ENCODE measurements at regions not wholly inside any gene's neighbourhood (a gene's known extent, or its start where the extent isn't known, plus 50 kb on each side); places are given as distances from the start of the nearest gene placed in this dataset.
A peak's percentile ranks its signal among the peaks of the same experiment; 100 is the strongest.

- DNase-seq (ENCODE audit: low spot score), result no peak
- Histone ChIP-seq H3K9me3 (no peaks in the 10 kb centered on the region), H3K4me3 (no peak overlapping the region), H3K27me3 (no peaks in the 10 kb centered on the region), H3K36me3 (no peaks in the 10 kb centered on the region), H3K27ac (no peak overlapping the region), H3K4me1 (no peaks in the 10 kb centered on the region)
- TF ChIP-seq, protein P1, sequence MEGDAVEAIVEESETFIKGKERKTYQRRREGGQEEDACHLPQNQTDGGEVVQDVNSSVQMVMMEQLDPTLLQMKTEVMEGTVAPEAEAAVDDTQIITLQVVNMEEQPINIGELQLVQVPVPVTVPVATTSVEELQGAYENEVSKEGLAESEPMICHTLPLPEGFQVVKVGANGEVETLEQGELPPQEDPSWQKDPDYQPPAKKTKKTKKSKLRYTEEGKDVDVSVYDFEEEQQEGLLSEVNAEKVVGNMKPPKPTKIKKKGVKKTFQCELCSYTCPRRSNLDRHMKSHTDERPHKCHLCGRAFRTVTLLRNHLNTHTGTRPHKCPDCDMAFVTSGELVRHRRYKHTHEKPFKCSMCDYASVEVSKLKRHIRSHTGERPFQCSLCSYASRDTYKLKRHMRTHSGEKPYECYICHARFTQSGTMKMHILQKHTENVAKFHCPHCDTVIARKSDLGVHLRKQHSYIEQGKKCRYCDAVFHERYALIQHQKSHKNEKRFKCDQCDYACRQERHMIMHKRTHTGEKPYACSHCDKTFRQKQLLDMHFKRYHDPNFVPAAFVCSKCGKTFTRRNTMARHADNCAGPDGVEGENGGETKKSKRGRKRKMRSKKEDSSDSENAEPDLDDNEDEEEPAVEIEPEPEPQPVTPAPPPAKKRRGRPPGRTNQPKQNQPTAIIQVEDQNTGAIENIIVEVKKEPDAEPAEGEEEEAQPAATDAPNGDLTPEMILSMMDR (IDR thresholded peaks at IDR 0.05), result no peak
Observed at GRCh38 chr1:81554108-81554507, 246.6 kb upstream of the ADGRL2 start.

DNA sequence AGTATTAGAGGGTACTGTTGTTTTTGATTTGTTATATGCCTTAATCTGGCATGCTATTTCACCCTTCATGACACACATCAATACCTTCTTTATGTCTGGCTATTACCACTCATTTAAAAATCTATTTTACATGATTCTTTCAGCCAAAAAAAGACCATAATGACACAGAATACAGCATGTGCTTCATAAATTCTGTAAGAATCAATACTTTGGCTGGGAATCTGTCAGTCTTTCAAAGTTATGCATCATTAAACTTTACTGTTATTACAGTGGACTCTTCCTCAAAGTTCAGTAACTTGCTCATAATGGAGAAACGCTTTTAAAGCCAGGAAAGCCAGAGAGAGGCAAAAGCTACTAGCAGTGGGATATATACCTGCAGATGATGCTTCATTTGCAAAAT, 247.2 kb upstream of the ADGRL2 start:
- H3K4me1 ChIP-seq, result peaks cover 0 to 3% of the 10 kb centered on the region in 2 donors
- H3K9me3 ChIP-seq, result no peaks in the 10 kb centered on the region
- no peaks in the 10 kb centered on the region for H3K27me3 ChIP-seq
- no peak for DNase-seq (ENCODE audit: low spot score)
- H3K27ac ChIP-seq, result no peak overlapping the region
- TF ChIP-seq, protein P1 (IDR thresholded peaks at IDR 0.05), result no peak
- no peaks in the 10 kb centered on the region for H3K36me3 ChIP-seq
- no peak overlapping the region for H3K4me3 ChIP-seq

DNA sequence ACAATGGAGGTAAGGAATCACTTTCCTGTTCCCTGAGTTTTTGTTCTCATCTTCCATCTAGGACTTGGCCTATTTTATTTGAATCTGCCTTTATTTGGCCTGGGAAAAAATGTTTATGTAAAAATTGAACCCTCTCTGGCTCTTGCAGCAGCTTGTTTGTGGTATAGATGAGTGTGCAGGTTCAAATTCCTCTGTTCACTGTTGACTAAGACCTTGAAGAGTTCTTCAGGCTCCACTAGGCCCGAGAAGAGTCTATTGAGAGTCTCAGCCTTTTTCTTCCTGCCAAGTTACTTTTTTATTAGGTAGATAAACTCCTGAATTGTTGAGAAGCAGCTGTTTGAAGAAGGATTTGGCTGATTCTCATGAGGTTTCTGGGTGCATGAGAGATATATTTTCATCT, 248.8 kb upstream of the ADGRL2 start:
- no peak for DNase-seq (ENCODE audit: low spot score)
- Histone ChIP-seq H3K4me3 (no peak overlapping the region), H3K36me3 (no peaks in the 10 kb centered on the region), H3K27me3 (no peaks in the 10 kb centered on the region), H3K27ac (no peak overlapping the region), H3K9me3 (no peaks in the 10 kb centered on the region), H3K4me1 (peaks cover 0 to 7% of the 10 kb centered on the region in 2 donors)
- TF ChIP-seq, protein P1 (IDR thresholded peaks at IDR 0.05), result no peak

DNA sequence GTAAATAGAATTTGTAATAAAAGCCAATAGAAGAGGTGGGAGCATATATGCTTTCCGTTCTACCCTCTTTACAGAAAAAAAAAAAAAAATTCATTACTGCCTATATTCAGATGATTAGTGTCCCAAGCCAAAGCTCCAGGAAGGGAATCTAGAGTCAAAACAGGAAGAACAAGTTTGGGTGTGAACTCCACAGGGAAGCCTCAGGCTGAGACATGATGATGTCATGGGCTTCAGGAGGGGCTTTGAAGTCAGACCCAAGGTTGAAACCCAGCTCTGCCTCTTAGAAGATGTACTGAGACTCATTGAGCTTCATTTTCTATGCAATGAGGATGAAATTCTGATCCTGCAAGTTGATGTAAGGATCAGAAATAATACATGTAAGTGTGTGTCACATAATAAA, 250.0 kb upstream of the ADGRL2 start:
- TF ChIP-seq, protein P1 (IDR thresholded peaks at IDR 0.05), result no peak
- H3K36me3 ChIP-seq, result no peaks in the 10 kb centered on the region
- DNase-seq (ENCODE audit: low spot score), result no peak

DNA sequence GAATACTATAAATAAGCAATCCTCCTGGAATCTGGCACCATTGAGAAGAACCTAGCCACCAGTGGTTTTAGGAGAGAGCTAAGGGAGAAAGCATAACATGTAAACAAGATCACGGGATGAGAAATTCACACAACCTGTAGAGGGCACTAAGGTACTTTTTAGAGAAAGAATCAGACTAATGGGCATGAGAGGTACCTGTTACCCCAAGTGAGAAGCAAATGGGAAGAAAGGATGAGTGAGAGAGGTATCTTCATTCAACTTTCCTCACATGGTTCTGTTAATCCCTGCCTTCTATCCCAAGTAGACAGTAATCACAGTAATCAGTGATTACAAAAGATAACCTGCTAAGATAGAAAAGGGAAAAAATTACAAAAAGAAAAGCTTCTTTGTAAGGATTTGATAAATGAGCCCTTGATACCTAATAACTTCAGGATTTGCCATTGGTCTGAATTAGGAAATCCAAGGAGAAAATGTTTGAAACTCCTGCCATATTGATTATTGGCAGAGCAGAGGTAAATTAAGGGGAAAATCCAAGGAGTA, 251.1 kb upstream of the ADGRL2 start:
- no peaks in the 10 kb centered on the region for H3K36me3 ChIP-seq
- H3K4me3 ChIP-seq, result no peak overlapping the region
- no peaks in the 10 kb centered on the region for H3K27me3 ChIP-seq
- no peak for DNase-seq (ENCODE audit: low spot score)
- TF ChIP-seq, protein P1 (IDR thresholded peaks at IDR 0.05), result peak; percentile 27 to 59
- no peaks in the 10 kb centered on the region for H3K9me3 ChIP-seq
- H3K27ac ChIP-seq, result no peak overlapping the region
- peaks cover 0 to 7% of the 10 kb centered on the region in 2 donors for H3K4me1 ChIP-seq

More for the DNA sequence above, 250.0 kb upstream of the ADGRL2 start:
- Histone ChIP-seq H3K27me3 (no peaks in the 10 kb centered on the region), H3K4me3 (no peak overlapping the region), H3K9me3 (no peaks in the 10 kb centered on the region), H3K27ac (no peak overlapping the region), H3K4me1 (peaks cover 0 to 7% of the 10 kb centered on the region in 2 donors)

All from right atrium auricular region (tissue), 2 donors.